GM20000 (cell line): ENCODE measurements at regions not wholly inside any gene's neighbourhood (a gene's known extent, or its start where the extent isn't known, plus 50 kb on each side); places are given as distances from the start of the nearest gene placed in this dataset.

ENCODE experiments used
- DNase-seq: peaks from one replicate; pipeline ENCODE4 v3.0.0; 2012; ENCODE audit warnings: low spot score
- CTCF ChIP-seq: IDR thresholded peaks from 2 replicates; pipeline ENCODE4 v1.5.1; 2012; ENCODE audit warnings: mild to moderate bottlenecking, control low read depth; ENCODE audit errors: extremely low read depth, missing control alignments

- no peak for DNase-seq
- no peak for TF ChIP-seq CTCF
These were observed 368.3 kb downstream of the ZNF521 start for GRCh38 chr18:24983566-24984139.

GRCh38 chr18:24985586-24985985 is 366.4 kb downstream of the ZNF521 start:
- no peak for DNase-seq
- no peak for TF ChIP-seq CTCF

- DNase-seq: no peak
- TF ChIP-seq CTCF: no peak
These were observed 365.2 kb downstream of the ZNF521 start for GRCh38 chr18:24986666-24987302.

DNA sequence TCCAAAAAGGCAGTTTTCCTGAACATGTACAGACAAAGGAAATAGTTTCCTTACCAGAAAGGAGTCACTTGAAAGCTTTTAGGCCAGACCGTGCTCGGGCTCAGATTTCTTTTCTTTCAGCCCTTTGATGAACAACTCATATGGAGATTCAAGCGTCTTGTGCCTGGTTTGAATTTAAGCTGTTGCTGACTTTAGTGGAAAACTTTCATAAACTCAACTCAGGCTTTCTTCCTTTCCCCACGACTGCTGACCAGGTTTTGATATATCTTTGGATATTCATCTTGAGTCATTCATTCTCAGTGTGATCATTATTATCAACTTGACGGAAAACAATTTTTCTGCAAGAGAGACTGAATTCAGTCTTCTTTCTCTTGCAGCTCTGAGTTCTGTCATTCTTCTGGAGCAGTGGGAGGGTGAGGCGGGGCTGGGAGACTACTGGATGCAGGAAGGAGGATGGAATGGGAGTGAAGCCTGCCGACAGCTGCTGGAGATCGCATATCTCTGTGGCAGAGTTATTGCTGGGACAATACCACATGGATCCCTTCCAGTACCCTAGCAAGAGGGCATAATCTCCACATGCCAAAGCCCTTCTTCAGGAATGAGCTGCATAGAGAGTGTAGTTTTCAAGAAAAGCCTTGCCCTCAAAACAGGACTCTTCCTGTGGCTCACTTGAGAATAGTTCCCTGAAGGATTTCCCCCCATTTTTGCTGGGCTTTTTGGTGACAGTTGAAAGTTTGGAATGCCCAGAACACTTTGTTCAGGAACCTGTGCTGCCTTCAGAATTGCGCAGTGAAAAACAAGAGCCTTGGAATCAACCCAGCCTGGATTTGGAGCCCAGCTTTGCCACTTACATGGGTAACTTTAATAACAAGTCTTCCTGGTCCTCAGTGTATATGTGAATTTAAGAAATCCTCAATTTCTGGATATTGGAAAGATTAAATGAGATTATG is 364.4 kb downstream of the ZNF521 start:
- no peak for DNase-seq
- no peak for TF ChIP-seq CTCF

GRCh38 chr18:24988253-24988840 is 363.6 kb downstream of the ZNF521 start:
- TF ChIP-seq CTCF: no peak
- no peak for DNase-seq

- no peak for TF ChIP-seq CTCF
- no peak for DNase-seq
These were observed 362.0 kb downstream of the ZNF521 start for GRCh38 chr18:24989760-24990593.
